ENCODE measurements at regions not wholly inside any gene's neighbourhood (a gene's known extent, or its start where the extent isn't known, plus 50 kb on each side); places are given as distances from the start of the nearest gene placed in this dataset.

DNA sequence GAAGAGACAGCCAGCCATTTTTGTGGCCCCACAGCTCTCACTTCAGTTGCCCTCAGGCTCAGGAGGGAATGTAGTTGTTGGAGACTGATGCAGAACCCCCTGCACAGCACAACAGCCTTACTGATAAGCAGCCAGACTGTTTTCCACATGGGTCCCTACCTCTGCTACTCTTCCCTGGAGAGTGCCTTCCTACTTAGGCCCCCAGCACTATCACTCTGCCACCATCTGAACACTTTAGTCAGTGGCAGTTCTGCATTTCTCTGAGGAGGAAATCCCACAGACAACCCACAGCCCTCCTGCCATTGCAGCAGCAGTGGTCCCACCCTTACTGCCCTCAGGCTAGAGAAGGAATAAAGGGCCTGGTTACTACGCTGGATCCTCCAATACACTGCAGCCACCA lies 61.8 kb upstream of the PTPRD start:
- Histone ChIP-seq H3K27ac (ENCODE audit: low read length) (no peak overlapping the region), H3K4me1 (ENCODE audit: insufficient read depth, low read length) (no peaks in the 10 kb centered on the region), H3K9ac (ENCODE audit: low read depth, low read length) (no peak overlapping the region), H3K9me3 (ENCODE audit: insufficient read depth, low read depth, low read length) (no peaks in the 10 kb centered on the region), H3K4me3 (ENCODE audit: low read length) (no peak overlapping the region), H3K27me3 (ENCODE audit: insufficient read depth, low read length) (no peaks in the 10 kb centered on the region), H3K36me3 (ENCODE audit: insufficient read depth, low read depth, low read length) (no peaks in the 10 kb centered on the region)

DNA sequence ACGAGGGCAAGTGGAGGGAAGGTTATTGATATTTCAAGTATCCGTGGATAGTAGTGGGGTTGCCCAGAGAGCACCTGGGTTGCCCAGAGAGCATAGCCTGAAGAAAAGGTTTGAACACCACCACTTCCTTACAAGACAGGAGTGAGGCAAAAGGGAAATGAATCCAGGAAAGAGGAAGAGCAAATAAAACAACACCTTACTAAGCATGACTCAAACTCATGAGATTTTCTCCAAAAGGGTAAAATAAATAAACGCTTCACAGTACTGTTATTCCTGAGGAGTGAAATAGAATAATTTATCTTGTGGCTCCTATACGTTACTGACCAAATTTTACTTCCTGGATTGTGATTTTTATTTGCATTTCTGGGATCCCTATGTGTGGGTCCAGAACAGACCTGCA lies 65.2 kb upstream of the PTPRD start:
- no peaks in the 10 kb centered on the region for H3K4me1 ChIP-seq (ENCODE audit: insufficient read depth, low read length)
- no peaks in the 10 kb centered on the region for H3K27me3 ChIP-seq (ENCODE audit: insufficient read depth, low read length)
- no peaks in the 10 kb centered on the region for H3K9me3 ChIP-seq (ENCODE audit: insufficient read depth, low read depth, low read length)
- H3K9ac ChIP-seq (ENCODE audit: low read depth, low read length): no peak overlapping the region
- no peaks in the 10 kb centered on the region for H3K36me3 ChIP-seq (ENCODE audit: insufficient read depth, low read depth, low read length)
- H3K27ac ChIP-seq (ENCODE audit: low read length): no peak overlapping the region
- no peak overlapping the region for H3K4me3 ChIP-seq (ENCODE audit: low read length)

DNA sequence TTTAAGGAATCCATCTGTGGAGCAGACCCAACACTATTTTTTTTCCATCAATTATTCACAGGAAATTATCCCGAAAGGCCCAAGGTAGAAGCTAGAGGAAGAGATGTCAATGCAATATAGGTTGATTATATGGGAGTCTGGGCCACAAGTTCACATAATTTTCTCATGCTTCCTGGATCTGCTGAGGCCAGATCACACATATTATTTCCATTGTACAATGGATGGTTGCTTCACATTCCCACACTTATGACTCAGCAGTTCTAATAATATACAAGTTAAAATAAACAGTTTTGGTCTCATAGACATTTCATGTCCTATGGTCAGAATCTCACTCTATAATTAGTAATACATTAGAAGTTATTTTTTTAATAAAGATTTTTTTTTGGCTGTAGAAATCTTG lies 66.0 kb upstream of the PTPRD start:
- no peak overlapping the region for H3K9ac ChIP-seq (ENCODE audit: low read depth, low read length)
- no peak overlapping the region for H3K27ac ChIP-seq (ENCODE audit: low read length)
- H3K27me3 ChIP-seq (ENCODE audit: insufficient read depth, low read length): no peaks in the 10 kb centered on the region
- no peaks in the 10 kb centered on the region for H3K36me3 ChIP-seq (ENCODE audit: insufficient read depth, low read depth, low read length)
- H3K9me3 ChIP-seq (ENCODE audit: insufficient read depth, low read depth, low read length): no peaks in the 10 kb centered on the region
- no peaks in the 10 kb centered on the region for H3K4me1 ChIP-seq (ENCODE audit: insufficient read depth, low read length)
- H3K4me3 ChIP-seq (ENCODE audit: low read length): no peak overlapping the region

DNA sequence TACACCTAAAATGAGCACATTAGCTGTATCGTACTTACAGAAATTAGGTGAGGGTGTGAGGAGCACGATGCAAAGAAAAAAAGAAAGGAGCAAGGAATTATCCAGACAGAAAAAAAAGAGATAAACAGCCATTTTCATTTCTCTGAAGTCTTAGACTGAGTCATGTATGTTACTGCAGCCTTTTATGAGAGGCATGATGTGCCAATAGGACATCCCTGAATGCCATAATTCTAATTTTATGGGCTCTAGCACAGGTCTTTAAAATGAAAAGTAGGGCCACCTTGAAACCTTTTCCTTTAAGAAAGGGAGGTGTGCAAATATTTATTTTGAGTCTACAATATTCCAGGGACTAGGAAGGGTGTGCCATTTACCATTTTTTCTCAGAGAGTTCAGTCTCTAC lies 74.1 kb upstream of the PTPRD start:
- Histone ChIP-seq H3K4me1 (ENCODE audit: insufficient read depth, low read length) (0 out of 2 replicates have a peak, but pooled peaks cover 3% of the 10 kb centered on the region), H3K4me3 (ENCODE audit: low read length) (no peak overlapping the region), H3K27ac (ENCODE audit: low read length) (no peak overlapping the region), H3K27me3 (ENCODE audit: insufficient read depth, low read length) (no peaks in the 10 kb centered on the region), H3K9me3 (ENCODE audit: insufficient read depth, low read depth, low read length) (no peaks in the 10 kb centered on the region), H3K36me3 (ENCODE audit: insufficient read depth, low read depth, low read length) (no peaks in the 10 kb centered on the region), H3K9ac (ENCODE audit: low read depth, low read length) (no peak overlapping the region)

DNA sequence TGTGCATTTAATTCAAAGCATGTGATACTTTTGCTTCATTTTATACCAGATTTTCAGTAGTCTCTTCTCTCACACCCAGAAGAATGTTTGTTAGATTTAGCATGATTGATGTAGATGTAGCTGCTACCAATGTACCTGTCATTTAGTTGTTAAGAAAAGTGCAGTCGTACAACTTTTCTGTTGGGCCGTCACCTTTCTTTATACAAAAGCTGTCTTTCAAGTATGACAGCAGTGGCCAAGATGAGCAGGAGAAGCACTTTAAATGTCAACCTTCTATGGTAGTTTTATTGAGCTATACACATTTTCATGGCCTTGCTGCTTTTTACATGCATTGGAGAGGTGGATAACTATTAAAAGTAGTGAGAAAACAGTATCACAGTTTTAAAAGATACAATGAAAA lies 77.7 kb upstream of the PTPRD start:
- Histone ChIP-seq H3K36me3 (ENCODE audit: insufficient read depth, low read depth, low read length) (no peaks in the 10 kb centered on the region), H3K9ac (ENCODE audit: low read depth, low read length) (no peak overlapping the region), H3K27ac (ENCODE audit: low read length) (no peak overlapping the region), H3K4me3 (ENCODE audit: low read length) (no peak overlapping the region), H3K4me1 (ENCODE audit: insufficient read depth, low read length) (0 out of 2 replicates have a peak, but pooled peaks cover 3% of the 10 kb centered on the region), H3K9me3 (ENCODE audit: insufficient read depth, low read depth, low read length) (no peaks in the 10 kb centered on the region), H3K27me3 (ENCODE audit: insufficient read depth, low read length) (no peaks in the 10 kb centered on the region)

DNA sequence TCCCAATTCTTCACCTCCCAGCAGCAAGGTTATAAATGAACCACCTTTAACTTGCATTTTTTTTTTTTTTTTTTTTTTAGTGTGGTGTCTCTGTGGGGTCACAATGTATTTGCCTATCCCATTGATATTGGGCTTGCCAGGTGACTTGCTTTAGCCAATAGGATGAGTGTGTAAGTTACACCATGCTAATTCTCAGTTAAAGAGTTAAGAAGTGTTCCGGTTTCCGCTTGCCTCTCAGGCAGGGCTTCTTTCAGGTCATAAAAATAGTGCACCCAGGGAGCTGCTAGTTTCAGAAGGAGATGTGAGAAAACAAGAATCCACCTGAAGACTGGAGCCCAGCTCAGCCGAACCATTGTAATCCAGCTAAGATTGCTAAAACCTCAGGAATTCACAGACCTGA lies 84.2 kb upstream of the PTPRD start:
- Histone ChIP-seq H3K4me1 (ENCODE audit: insufficient read depth, low read length) (no peaks in the 10 kb centered on the region), H3K27me3 (ENCODE audit: insufficient read depth, low read length) (no peaks in the 10 kb centered on the region), H3K27ac (ENCODE audit: low read length) (no peak overlapping the region), H3K9me3 (ENCODE audit: insufficient read depth, low read depth, low read length) (no peaks in the 10 kb centered on the region), H3K4me3 (ENCODE audit: low read length) (no peak overlapping the region), H3K36me3 (ENCODE audit: insufficient read depth, low read depth, low read length) (no peaks in the 10 kb centered on the region), H3K9ac (ENCODE audit: low read depth, low read length) (no peak overlapping the region)

DNA sequence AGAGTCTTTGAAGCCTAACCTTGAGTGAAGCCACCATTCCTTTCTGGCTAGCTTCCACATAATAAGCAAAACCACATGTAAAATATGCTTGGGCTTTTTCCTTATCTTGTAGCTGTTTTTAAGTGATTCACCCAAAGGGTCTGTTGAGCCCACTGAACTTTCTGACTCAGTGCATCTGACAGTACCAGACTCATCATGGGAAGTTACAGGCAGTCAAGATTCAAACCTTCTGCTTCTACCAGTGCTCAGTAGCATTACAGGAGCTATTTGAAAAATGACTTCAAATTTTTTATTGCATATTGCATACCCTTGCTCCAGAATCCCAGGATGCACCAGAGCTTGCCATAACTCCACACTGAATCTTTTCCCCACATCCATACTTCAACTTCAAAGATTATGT lies 87.5 kb upstream of the PTPRD start:
- Histone ChIP-seq H3K9me3 (ENCODE audit: insufficient read depth, low read depth, low read length) (no peaks in the 10 kb centered on the region), H3K4me3 (ENCODE audit: low read length) (no peak overlapping the region), H3K27me3 (ENCODE audit: insufficient read depth, low read length) (no peaks in the 10 kb centered on the region), H3K27ac (ENCODE audit: low read length) (no peak overlapping the region), H3K9ac (ENCODE audit: low read depth, low read length) (no peak overlapping the region), H3K36me3 (ENCODE audit: insufficient read depth, low read depth, low read length) (no peaks in the 10 kb centered on the region), H3K4me1 (ENCODE audit: insufficient read depth, low read length) (no peaks in the 10 kb centered on the region)

DNA sequence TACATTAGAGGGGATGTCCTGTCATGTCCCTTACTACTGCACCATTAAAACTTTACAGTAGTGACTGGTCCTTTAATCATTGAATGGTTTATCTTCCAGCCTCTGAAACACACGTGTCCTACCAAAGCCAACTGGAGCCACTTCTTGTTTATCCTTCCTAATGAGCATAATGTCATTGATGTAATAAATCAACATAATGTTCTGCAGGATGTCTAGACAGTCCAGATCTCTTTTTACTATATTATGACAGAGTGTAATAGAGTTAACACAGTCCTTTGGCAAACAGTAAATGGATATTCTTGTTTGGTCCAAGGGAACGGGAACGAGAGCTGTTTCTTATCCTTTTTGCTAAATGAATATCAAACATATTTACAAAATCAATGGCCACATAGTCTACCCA lies 88.1 kb upstream of the PTPRD start:
- H3K9ac ChIP-seq (ENCODE audit: low read depth, low read length): no peak overlapping the region
- H3K27ac ChIP-seq (ENCODE audit: low read length): no peak overlapping the region
- H3K4me1 ChIP-seq (ENCODE audit: insufficient read depth, low read length): no peaks in the 10 kb centered on the region
- H3K36me3 ChIP-seq (ENCODE audit: insufficient read depth, low read depth, low read length): no peaks in the 10 kb centered on the region
- no peaks in the 10 kb centered on the region for H3K27me3 ChIP-seq (ENCODE audit: insufficient read depth, low read length)
- no peaks in the 10 kb centered on the region for H3K9me3 ChIP-seq (ENCODE audit: insufficient read depth, low read depth, low read length)
- H3K4me3 ChIP-seq (ENCODE audit: low read length): no peak overlapping the region

DNA sequence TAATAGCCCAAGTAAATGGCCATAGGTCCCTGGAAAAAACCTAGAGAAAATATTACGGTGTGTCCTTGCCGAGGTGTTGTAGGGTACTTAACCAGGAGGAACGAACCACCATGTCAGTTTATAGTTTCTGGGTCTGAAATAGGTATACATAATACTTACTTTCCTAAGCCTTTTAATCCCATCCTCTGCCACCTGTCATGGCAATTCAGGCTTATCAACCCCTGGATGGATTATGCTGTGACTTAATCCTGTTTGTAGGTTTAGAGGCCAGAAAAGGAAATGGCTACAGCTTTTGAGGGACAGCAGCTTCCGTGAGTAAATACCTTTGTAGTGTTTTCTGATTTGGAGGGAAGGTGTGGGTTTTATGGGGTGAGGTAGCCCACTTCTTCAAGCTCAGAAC lies 89.1 kb upstream of the PTPRD start:
- Histone ChIP-seq H3K36me3 (ENCODE audit: insufficient read depth, low read depth, low read length) (no peaks in the 10 kb centered on the region), H3K4me3 (ENCODE audit: low read length) (no peak overlapping the region), H3K27me3 (ENCODE audit: insufficient read depth, low read length) (no peaks in the 10 kb centered on the region), H3K27ac (ENCODE audit: low read length) (no peak overlapping the region), H3K9ac (ENCODE audit: low read depth, low read length) (no peak overlapping the region), H3K9me3 (ENCODE audit: insufficient read depth, low read depth, low read length) (no peaks in the 10 kb centered on the region), H3K4me1 (ENCODE audit: insufficient read depth, low read length) (no peaks in the 10 kb centered on the region)

DNA sequence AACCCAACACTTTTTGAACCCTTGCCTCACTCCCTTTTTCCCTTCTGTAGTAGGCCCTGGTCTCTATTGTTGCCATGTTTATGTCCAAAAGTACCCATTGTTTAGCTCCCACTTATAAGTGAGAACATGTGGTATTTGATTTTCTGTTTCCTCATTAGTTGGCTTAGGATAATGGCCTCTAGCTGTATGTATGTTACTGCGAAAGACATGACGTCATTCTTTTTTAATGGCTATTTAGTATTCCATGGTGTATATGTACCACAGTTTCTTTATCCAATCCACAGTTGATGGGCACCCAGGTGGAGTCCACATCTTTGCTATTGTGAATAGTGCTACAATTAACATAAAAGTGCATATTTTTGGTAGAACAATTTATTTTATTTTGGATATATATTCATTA lies 90.3 kb upstream of the PTPRD start:
- Histone ChIP-seq H3K27ac (ENCODE audit: low read length) (no peak overlapping the region), H3K9me3 (ENCODE audit: insufficient read depth, low read depth, low read length) (no peaks in the 10 kb centered on the region), H3K27me3 (ENCODE audit: insufficient read depth, low read length) (no peaks in the 10 kb centered on the region), H3K4me1 (ENCODE audit: insufficient read depth, low read length) (no peaks in the 10 kb centered on the region), H3K36me3 (ENCODE audit: insufficient read depth, low read depth, low read length) (no peaks in the 10 kb centered on the region), H3K4me3 (ENCODE audit: low read length) (no peak overlapping the region), H3K9ac (ENCODE audit: low read depth, low read length) (no peak overlapping the region)

DNA sequence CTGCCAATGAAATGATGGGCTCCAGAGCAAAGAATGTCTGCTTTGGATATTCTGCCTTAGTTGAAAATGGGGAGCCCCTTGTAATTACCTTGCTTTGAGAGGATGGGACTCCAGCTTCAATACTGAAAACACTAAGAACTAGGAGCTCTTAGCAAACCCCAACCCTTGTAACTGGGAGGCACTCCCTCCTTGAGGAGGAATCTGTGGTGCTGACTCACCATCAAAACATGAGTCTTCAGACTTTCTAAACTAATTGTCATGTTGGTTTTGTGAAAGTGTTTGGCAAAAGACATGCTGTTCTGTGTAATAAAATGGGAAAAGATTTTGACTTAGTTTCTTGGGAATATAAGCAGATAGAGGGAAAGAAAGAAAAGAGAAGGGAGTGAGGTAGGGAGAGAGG lies 91.9 kb upstream of the PTPRD start:
- H3K4me1 ChIP-seq (ENCODE audit: insufficient read depth, low read length): no peaks in the 10 kb centered on the region
- no peak overlapping the region for H3K9ac ChIP-seq (ENCODE audit: low read depth, low read length)
- H3K27ac ChIP-seq (ENCODE audit: low read length): no peak overlapping the region
- H3K36me3 ChIP-seq (ENCODE audit: insufficient read depth, low read depth, low read length): no peaks in the 10 kb centered on the region
- no peak overlapping the region for H3K4me3 ChIP-seq (ENCODE audit: low read length)
- H3K9me3 ChIP-seq (ENCODE audit: insufficient read depth, low read depth, low read length): no peaks in the 10 kb centered on the region
- H3K27me3 ChIP-seq (ENCODE audit: insufficient read depth, low read length): no peaks in the 10 kb centered on the region

DNA sequence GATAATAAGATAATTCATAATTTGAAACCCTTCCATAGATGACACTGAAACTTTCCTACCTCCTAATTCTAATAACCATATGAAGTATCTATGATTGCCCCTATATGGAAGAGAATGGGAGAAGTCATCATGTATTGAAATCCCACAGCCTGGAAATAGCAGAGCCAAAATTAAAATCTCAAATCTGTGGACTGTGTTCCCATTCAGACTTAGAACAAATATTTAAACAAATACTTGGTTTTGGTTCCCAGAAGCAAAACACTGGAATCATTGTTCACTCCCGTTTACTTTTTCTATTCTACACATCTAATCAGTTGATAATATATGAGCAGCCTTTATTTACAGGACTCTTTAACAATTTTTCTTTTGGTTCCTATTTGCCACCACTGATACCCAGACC lies 92.6 kb upstream of the PTPRD start:
- H3K9ac ChIP-seq (ENCODE audit: low read depth, low read length): no peak overlapping the region
- no peaks in the 10 kb centered on the region for H3K27me3 ChIP-seq (ENCODE audit: insufficient read depth, low read length)
- no peaks in the 10 kb centered on the region for H3K36me3 ChIP-seq (ENCODE audit: insufficient read depth, low read depth, low read length)
- no peaks in the 10 kb centered on the region for H3K4me1 ChIP-seq (ENCODE audit: insufficient read depth, low read length)
- H3K4me3 ChIP-seq (ENCODE audit: low read length): no peak overlapping the region
- H3K9me3 ChIP-seq (ENCODE audit: insufficient read depth, low read depth, low read length): no peaks in the 10 kb centered on the region
- H3K27ac ChIP-seq (ENCODE audit: low read length): no peak overlapping the region

DNA sequence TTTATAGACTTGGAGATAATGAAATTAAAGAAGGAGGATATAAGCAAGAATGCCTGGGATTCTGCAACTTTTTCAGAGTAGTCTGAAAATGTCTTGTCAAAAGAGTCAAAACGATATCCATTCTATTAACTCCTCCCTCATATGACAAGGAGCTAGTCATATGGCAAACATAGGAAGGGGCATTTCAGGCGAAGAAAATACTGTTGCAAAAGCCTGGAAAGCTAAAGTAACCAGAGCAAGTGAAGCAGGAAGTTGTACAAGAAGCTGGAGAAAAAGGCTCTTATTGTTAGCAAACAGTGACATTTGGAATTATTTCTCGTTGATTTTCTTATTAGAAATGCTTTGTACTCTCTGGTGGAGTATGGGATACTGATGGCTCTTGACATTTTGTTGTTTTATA lies 94.0 kb upstream of the PTPRD start:
- Histone ChIP-seq H3K4me1 (ENCODE audit: insufficient read depth, low read length) (no peaks in the 10 kb centered on the region), H3K9ac (ENCODE audit: low read depth, low read length) (no peak overlapping the region), H3K4me3 (ENCODE audit: low read length) (no peak overlapping the region), H3K27ac (ENCODE audit: low read length) (no peak overlapping the region), H3K9me3 (ENCODE audit: insufficient read depth, low read depth, low read length) (no peaks in the 10 kb centered on the region), H3K27me3 (ENCODE audit: insufficient read depth, low read length) (no peaks in the 10 kb centered on the region), H3K36me3 (ENCODE audit: insufficient read depth, low read depth, low read length) (no peaks in the 10 kb centered on the region)

All from iPS-20b (cell line).